Inferior parietal cortex (tissue), 1 donor: ENCODE measurements at regions not wholly inside any gene's neighbourhood (a gene's known extent, or its start where the extent isn't known, plus 50 kb on each side); places are given as distances from the start of the nearest gene placed in this dataset.

Experiments used
- DNase-seq: peaks from one replicate; pipeline ENCODE4 v3.0.0-alpha.2; 2016; ENCODE audit errors: extremely low spot score

- no peak for DNase-seq
Measured at GRCh38 chr1:239538239-239538988, 152.0 kb downstream of the CHRM3 start.

- no peak for DNase-seq
Measured at GRCh38 chr1:239539051-239539450, 152.7 kb downstream of the CHRM3 start.

GRCh38 chr1:239539812-239540211 is 153.4 kb downstream of the CHRM3 start:
- no peak for DNase-seq

- no peak for DNase-seq
Measured at GRCh38 chr1:239543873-239544272, 157.5 kb downstream of the CHRM3 start.

- no peak for DNase-seq
Measured at GRCh38 chr1:239545466-239545865, 159.1 kb downstream of the CHRM3 start.

- DNase-seq = no peak
Measured at GRCh38 chr1:239547987-239548386, 161.6 kb downstream of the CHRM3 start.

GRCh38 chr1:239550178-239550577 is 163.8 kb downstream of the CHRM3 start:
- no peak for DNase-seq

GRCh38 chr1:239555350-239555749 is 169.0 kb downstream of the CHRM3 start:
- DNase-seq = no peak

- DNase-seq = no peak
Measured at GRCh38 chr1:239558559-239558958, 172.2 kb downstream of the CHRM3 start.

GRCh38 chr1:239558991-239559390 is 172.6 kb downstream of the CHRM3 start:
- DNase-seq = no peak

- DNase-seq = no peak
Measured at GRCh38 chr1:239560921-239561320, 174.6 kb downstream of the CHRM3 start.

GRCh38 chr1:239562095-239562494 is 175.7 kb downstream of the CHRM3 start:
- DNase-seq = no peak

GRCh38 chr1:239563681-239564080 is 177.3 kb downstream of the CHRM3 start:
- DNase-seq = no peak

- DNase-seq = no peak
Measured at GRCh38 chr1:239566074-239566473, 179.7 kb downstream of the CHRM3 start.

GRCh38 chr1:239570878-239571277 is 184.5 kb downstream of the CHRM3 start:
- no peak for DNase-seq

- DNase-seq = no peak
Measured at GRCh38 chr1:239572183-239572582, 185.8 kb downstream of the CHRM3 start.

- no peak for DNase-seq
Measured at GRCh38 chr1:239574112-239574511, 187.7 kb downstream of the CHRM3 start.

- no peak for DNase-seq
Measured at GRCh38 chr1:239575113-239575512, 188.7 kb downstream of the CHRM3 start.

- no peak for DNase-seq
Measured at GRCh38 chr1:239583536-239583935, 197.2 kb downstream of the CHRM3 start.

GRCh38 chr1:239586128-239586527 is 199.8 kb downstream of the CHRM3 start:
- DNase-seq = no peak

GRCh38 chr1:239587066-239587465 is 200.7 kb downstream of the CHRM3 start:
- no peak for DNase-seq

GRCh38 chr1:239587574-239588369 is 201.4 kb downstream of the CHRM3 start:
- DNase-seq = no peak

GRCh38 chr1:239590556-239590955 is 204.2 kb downstream of the CHRM3 start:
- DNase-seq = no peak
